ENCODE measurements at regions not wholly inside any gene's neighbourhood (a gene's known extent, or its start where the extent isn't known, plus 50 kb on each side); places are given as distances from the start of the nearest gene placed in this dataset.

DNA sequence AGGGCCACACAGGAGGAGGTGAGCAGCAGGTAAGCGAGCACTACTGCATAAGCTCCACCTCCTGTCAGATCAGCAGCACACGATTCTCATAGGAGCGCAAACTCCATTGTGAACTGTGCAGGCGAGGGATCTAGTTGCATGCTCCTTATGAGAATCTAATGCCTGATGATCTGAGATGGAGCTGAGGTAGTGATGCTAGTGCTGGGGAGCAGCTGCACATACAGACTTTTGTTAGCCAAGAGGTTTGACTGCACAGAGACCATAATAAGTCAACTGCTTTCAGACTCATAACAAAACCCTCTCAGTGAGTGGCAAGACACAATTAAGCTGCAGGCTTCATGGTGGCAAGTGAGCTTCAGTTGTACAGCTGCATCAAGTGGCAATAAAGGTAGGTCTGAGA is 83.4 kb downstream of the PSMG1 start:
- TF ChIP-seq CTCF (IDR thresholded peaks at IDR 0.05): no peak
- TF ChIP-seq POLR2A (IDR thresholded peaks at IDR 0.05): no peak
